ENCODE measurements at regions not wholly inside any gene's neighbourhood (a gene's known extent, or its start where the extent isn't known, plus 50 kb on each side); places are given as distances from the start of the nearest gene placed in this dataset.

DNA sequence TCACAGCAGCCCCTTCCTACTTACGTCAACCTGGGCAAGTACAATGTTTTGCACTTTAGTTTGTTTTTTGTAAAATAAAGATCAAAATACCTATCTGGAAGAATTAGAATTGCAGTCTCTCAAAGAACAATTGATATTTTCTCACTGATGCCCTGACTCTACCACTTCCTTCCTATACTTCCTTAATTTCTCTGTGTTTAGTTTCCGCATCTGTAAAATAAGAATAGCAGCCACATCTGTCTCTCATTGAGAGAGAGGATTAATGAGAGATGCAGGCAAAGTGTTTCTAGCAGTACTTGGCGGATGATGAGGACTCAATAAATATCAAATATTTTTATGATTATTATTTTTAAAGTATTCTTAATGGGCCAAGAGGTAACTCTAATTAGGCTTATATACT, 122.6 kb upstream of the PIEZO2 start:
- ChIA-PET RAD21 (ENCODE audit: low non-redundant PET in 1 of 2, low total read pairs in 2 of 2, uncharacterized antibody in 2 of 2, unreplicated experiment in 2 of 2) (no interaction called here), CTCF (no interaction called here), POLR2A (no interaction called here)
- no peak overlapping the region for H3K27ac ChIP-seq (ENCODE audit: low read depth, low read length)
- ATAC-seq (no peak), DNase-seq (ENCODE audit: low read depth, low spot score) (no peak)
- H3K9me2 ChIP-seq (ENCODE audit: insufficient read depth): no peaks in the 10 kb centered on the region
- TF ChIP-seq YY1 (IDR thresholded peaks at IDR 0.05; ENCODE audit: extremely low read depth, insufficient replicate concordance, low read depth, low read length) (no peak), TCF7L2 (IDR thresholded peaks at IDR 0.05; ENCODE audit: borderline replicate concordance, extremely low read depth, insufficient read depth, insufficient read length) (no peak), FOSL1 (IDR thresholded peaks at IDR 0.05; ENCODE audit: low read depth) (no peak), SP1 (IDR thresholded peaks at IDR 0.05; ENCODE audit: low read depth) (no peak), CEBPB (IDR thresholded peaks at IDR 0.05; ENCODE audit: low read depth) (no peak)
- TF ChIP-seq, protein P1, sequence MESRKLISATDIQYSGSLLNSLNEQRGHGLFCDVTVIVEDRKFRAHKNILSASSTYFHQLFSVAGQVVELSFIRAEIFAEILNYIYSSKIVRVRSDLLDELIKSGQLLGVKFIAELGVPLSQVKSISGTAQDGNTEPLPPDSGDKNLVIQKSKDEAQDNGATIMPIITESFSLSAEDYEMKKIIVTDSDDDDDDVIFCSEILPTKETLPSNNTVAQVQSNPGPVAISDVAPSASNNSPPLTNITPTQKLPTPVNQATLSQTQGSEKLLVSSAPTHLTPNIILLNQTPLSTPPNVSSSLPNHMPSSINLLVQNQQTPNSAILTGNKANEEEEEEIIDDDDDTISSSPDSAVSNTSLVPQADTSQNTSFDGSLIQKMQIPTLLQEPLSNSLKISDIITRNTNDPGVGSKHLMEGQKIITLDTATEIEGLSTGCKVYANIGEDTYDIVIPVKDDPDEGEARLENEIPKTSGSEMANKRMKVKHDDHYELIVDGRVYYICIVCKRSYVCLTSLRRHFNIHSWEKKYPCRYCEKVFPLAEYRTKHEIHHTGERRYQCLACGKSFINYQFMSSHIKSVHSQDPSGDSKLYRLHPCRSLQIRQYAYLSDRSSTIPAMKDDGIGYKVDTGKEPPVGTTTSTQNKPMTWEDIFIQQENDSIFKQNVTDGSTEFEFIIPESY (IDR thresholded peaks at IDR 0.05; ENCODE audit: extremely low read depth, insufficient replicate concordance, low read length): no peak
- TF ChIP-seq, protein P2, sequence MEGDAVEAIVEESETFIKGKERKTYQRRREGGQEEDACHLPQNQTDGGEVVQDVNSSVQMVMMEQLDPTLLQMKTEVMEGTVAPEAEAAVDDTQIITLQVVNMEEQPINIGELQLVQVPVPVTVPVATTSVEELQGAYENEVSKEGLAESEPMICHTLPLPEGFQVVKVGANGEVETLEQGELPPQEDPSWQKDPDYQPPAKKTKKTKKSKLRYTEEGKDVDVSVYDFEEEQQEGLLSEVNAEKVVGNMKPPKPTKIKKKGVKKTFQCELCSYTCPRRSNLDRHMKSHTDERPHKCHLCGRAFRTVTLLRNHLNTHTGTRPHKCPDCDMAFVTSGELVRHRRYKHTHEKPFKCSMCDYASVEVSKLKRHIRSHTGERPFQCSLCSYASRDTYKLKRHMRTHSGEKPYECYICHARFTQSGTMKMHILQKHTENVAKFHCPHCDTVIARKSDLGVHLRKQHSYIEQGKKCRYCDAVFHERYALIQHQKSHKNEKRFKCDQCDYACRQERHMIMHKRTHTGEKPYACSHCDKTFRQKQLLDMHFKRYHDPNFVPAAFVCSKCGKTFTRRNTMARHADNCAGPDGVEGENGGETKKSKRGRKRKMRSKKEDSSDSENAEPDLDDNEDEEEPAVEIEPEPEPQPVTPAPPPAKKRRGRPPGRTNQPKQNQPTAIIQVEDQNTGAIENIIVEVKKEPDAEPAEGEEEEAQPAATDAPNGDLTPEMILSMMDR (IDR thresholded peaks at IDR 0.05 in 2 of 3, conservative IDR thresholded peaks at IDR 0.05 in 1 of 3; ENCODE audit: borderline replicate concordance in 1 of 3, insufficient read depth in 1 of 3, low read depth in 2 of 3, low read length in 2 of 3): no peak
- H3K79me2 ChIP-seq (ENCODE audit: insufficient read depth, low read length): no peaks in the 10 kb centered on the region
- no peak overlapping the region for H3K9ac ChIP-seq (ENCODE audit: low read length)
- no TSS peak for BruUV-seq (replicated peaks)
- intact Hi-C loops (cut with micrococcal nuclease): no loop called here
- H3K4me3 ChIP-seq (replicated peaks in 1 of 2; ENCODE audit: low read depth in 1 of 2, low read length in 2 of 2): no peak overlapping the region
- no peaks in the 10 kb centered on the region; the same call in 1 of the 2 replicates for H3K27me3 ChIP-seq (ENCODE audit: insufficient read depth, low read length)
- no peaks in the 10 kb centered on the region for H3K36me3 ChIP-seq (ENCODE audit: control insufficient read depth in 1 of 2, insufficient read depth in 2 of 2, low read length in 2 of 2)
- no peak overlapping the region for H2AFZ ChIP-seq (ENCODE audit: low read depth, low read length, poor library complexity, severe bottlenecking)
- no peaks in the 10 kb centered on the region for H4K20me1 ChIP-seq (ENCODE audit: insufficient read depth)
- no peaks in the 10 kb centered on the region for H3K9me3 ChIP-seq (ENCODE audit: control insufficient read depth in 1 of 2, insufficient read depth in 1 of 2, low read depth in 1 of 2, low read length in 2 of 2)
- no peaks in the 10 kb centered on the region for H3K4me1 ChIP-seq (ENCODE audit: control insufficient read depth in 1 of 2, insufficient read depth in 2 of 2, low read length in 2 of 2)
- no peak overlapping the region for H3K4me2 ChIP-seq (ENCODE audit: low read length)

Measured in HCT116 (cell line).